Skin of body (tissue), 1 donor: ENCODE measurements at regions not wholly inside any gene's neighbourhood (a gene's known extent, or its start where the extent isn't known, plus 50 kb on each side); places are given as distances from the start of the nearest gene placed in this dataset.
"Not testable (repeated sequence)": the region's sequence is repeated elsewhere in the genome, so short reads cannot be mapped to it uniquely, and the experiment has no call there.

Experiments used
- DNase-seq: peaks from one replicate; lab custom pipeline; 2025; lab: John Stamatoyannopoulos, UW

- no peak for DNase-seq
Observed at GRCh38 chr11:22042081-22042480, 150.8 kb upstream of the ANO5 start.

- no peak for DNase-seq
Observed at GRCh38 chr11:22044126-22044525, 148.8 kb upstream of the ANO5 start.

GRCh38 chr11:22049276-22049675 is 143.6 kb upstream of the ANO5 start:
- DNase-seq = no peak

- DNase-seq = no peak
Observed at GRCh38 chr11:22065472-22065871, 127.4 kb upstream of the ANO5 start.

- DNase-seq = no peak
Observed at GRCh38 chr11:22069844-22070243, 123.0 kb upstream of the ANO5 start.

DNA sequence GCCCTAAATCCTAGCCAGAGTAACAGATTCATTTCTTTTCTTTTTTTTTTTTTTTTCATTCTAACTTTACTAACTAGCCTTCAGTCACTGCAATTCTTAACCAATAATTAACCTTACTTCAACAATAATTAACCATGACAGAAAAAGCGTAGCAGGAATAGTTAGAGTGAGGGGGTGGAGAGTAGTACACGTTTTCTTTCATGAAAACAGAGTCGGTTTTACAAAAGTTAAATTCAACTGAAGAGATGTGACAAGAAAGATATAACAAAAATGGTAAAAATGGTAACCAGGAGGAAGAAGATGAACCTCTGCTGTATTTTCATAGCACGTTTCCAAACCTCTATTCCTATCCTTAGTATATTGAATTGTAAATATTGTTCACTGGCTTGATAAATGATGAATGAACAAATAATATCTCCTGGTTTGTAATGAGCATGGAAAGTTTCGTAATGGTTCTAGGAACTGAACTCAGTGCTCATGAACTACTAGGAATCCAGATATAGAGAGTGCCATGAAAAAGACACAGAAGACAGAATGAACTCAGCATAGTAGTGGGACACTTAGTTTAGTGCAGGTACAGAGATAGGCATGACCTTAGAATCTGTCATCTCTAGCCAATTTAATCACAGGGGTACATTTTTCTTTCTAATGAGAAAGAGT is 116.5 kb upstream of the ANO5 start:
- DNase-seq = no peak

GRCh38 chr11:22078063-22078462 is 114.8 kb upstream of the ANO5 start:
- DNase-seq = no peak

- peak; percentile 12 for DNase-seq
Observed at GRCh38 chr11:22079133-22079872, 113.6 kb upstream of the ANO5 start.

DNA sequence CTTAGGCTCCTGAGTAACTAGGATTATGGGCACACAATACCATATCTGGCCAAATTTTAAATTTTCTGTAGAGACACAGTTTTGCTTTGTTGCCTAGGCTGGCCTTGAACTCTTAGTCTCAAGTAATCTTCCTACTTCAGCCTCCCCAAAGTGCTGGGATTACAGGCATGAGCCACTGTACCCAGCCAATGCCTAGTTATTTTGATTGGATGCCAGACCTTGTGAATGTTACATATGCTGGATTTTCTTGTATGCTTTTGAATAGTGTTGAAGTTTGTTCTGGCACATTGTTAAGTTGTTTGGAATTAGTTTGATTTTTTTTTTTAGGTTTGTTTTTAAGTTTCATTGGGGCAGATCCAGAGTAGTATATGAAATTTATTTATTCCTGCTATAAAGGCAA is 110.7 kb upstream of the ANO5 start:
- no peak for DNase-seq

DNA sequence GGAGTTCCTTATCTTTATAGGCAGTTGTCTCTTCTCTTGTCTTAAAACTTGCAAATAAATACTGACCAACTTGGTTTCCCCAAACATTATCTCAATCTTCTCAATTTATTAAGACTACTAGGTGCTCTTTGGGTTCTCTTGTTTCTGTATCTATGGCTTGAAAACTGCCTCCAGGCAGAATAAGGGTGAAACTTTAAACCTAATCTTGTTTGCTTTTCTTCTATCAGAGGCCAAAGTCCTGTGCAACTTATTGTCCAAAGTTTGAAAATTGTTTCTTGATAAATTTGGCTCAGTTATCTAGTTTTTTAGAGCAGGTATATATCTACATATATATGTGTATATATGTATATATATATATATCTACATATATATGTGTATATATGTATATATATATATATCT is 110.1 kb upstream of the ANO5 start:
- no peak for DNase-seq

- peak; percentile 4 for DNase-seq
Observed at GRCh38 chr11:22084056-22084455, 108.8 kb upstream of the ANO5 start.

- DNase-seq = no peak
Observed at GRCh38 chr11:22084564-22084963, 108.3 kb upstream of the ANO5 start.

GRCh38 chr11:22089609-22090008 is 103.3 kb upstream of the ANO5 start:
- DNase-seq = no peak

GRCh38 chr11:22106566-22106965 is 86.3 kb upstream of the ANO5 start:
- no peak for DNase-seq

DNA sequence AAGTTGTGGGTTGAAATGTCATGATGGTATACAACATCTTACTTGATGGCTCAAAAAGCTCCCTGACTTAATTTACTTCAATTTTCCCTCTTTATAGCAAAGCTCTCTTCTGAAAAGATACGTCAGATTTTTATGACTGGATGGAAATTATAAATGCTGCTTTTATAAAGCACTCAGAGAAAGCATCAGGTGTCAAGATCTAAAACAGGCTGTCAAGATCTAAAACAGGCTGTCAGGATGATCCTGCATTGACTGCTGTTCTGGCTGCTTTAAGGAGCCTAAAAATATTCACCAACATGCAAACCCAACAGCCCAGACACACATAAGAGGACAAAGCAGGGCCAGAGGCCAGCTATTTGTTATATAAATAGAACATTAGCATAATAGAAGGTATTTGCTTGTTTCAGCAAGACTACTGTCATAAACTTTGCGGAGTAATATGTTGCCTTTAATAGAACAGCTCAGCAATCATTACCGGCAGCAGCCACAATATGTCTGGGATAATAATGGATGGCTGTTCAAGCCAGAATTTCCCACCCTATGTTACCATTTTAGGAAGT is 77.3 kb upstream of the ANO5 start:
- no peak for DNase-seq

DNA sequence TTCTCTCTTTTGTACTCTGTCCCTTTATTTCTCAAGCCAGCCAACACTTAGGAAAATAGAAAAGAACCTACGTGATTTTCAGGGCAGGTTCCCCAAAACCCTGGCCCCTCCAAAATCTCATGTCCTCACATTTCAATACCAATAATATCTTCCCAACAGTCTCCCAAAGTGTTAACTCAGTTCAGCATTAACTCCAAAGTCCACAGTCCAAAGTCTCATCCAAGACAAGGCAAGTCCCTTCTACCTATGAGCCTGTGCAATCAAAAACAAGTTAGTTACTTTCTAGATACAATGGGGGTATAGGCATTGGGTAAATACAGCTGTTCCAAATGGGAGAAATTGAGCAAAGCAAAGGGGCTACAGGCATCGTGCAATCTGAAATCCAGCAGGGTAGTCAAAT is 64.9 kb upstream of the ANO5 start:
- DNase-seq = not testable (repeated sequence)

DNA sequence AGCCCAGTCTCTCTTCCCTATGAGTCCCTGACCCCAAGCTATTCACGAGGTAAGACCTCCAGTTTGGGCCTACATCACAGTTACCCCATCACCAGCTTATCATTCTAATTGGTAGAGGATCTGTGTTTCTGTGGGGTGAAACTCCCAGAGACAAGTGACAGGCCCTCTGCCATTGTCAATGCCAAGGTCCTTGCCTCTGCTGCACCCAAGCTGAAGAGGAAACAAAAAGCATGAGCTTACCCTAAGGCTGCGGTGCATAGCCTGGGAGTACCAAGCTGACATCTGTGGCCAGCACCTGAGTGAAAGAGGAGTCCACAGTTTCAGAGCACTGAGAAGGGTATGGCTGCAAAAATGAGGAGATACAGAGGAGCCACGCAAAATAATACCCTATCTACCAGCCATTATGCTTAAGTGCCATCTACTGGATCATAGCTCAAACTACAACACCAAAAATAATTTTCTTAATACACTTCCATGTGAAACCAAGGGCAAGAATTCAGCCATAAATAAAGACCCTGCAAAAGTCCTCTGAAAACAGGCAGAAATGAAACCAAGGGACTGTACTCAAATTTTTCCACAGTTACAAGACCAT is 62.3 kb upstream of the ANO5 start:
- DNase-seq = no peak

GRCh38 chr11:22133776-22134175 is 59.1 kb upstream of the ANO5 start:
- DNase-seq = no peak

DNA sequence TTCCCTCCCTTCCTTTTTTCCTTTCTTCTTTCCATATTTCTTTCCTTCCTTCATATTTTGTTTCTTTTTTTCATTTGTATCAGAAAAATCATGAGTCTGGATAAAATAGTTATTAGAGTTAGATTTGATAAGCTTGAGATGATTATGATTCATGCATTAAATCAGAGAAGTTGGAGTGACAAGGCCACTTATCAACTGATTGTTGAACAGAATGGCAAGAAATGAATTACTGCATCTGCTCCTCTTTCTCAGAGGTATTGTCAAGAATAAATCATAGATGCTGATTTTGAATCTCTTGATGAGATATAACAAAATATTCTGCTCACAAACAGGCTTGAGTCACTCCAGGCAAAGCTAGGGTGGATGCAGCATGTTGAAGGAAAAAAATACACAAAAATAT is 54.6 kb upstream of the ANO5 start:
- no peak for DNase-seq
